Stomach smooth muscle (tissue), 2 donors: ENCODE measurements at regions not wholly inside any gene's neighbourhood (a gene's known extent, or its start where the extent isn't known, plus 50 kb on each side); places are given as distances from the start of the nearest gene placed in this dataset.
"Not testable (repeated sequence)": the region's sequence is repeated elsewhere in the genome, so short reads cannot be mapped to it uniquely, and the experiment has no call there.

Source experiments
- H3K27ac ChIP-seq: one replicate; pipeline ENCODE4 v1.7.0; 2013; ENCODE audit warnings: mild to moderate bottlenecking, low read length, inconsistent platforms
- H3K27me3 ChIP-seq, 2 donors: one replicate each; pipeline ENCODE4 v1.7.0; 2013; ENCODE audit warnings: low read length in 2 of 2; ENCODE audit not compliant: insufficient read depth in 2 of 2, control insufficient read depth in 1 of 2
- H3K36me3 ChIP-seq, 2 donors: one replicate each; pipeline ENCODE4 v1.7.0; 2013; ENCODE audit warnings: low read length in 2 of 2; ENCODE audit not compliant: control insufficient read depth in 2 of 2, insufficient read depth in 2 of 2
- H3K4me1 ChIP-seq: one replicate; pipeline ENCODE4 v1.7.0; 2013; ENCODE audit warnings: low read length; ENCODE audit not compliant: control insufficient read depth, insufficient read depth
- H3K4me3 ChIP-seq, 2 donors: one replicate each; pipeline ENCODE4 v1.7.0; 2013; ENCODE audit warnings: low read length in 2 of 2
- H3K9ac ChIP-seq, 2 donors: one replicate each; pipeline ENCODE4 v1.7.0; 2013; ENCODE audit warnings: low read length in 2 of 2, mild to moderate bottlenecking in 1 of 2
- H3K9me3 ChIP-seq, 2 donors: one replicate each; pipeline ENCODE4 v1.7.0; 2013; ENCODE audit warnings: low read length in 2 of 2; ENCODE audit not compliant: control insufficient read depth in 2 of 2
- donor health status: healthy.
- donor health status: Pancreatic carcinoma.

DNA sequence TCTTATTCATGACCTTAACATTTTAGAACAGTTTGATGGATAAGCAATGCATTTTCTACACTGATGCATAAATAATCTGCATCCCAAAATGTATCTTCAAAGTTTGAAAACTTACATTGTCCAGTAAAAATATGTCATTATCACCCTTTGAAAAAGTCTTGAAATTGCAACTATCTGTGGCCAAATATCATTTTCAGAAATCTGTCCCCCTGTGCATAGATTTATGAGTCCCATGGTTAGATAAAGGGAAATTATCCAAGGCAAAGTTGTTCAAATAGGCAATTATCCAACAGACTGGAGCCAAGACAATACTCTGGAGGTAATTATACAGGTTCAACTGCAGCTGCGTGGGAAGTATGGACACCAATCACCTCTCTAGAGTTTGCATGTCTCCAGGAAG, 182.5 kb upstream of the INTU start:
- H3K27me3 ChIP-seq = no peaks in the 10 kb centered on the region
- no peak overlapping the region for H3K9ac ChIP-seq
- H3K4me1 ChIP-seq = no peaks in the 10 kb centered on the region
- H3K4me3 ChIP-seq = no peak overlapping the region
- H3K36me3 ChIP-seq = no peaks in the 10 kb centered on the region
- peaks cover 0 to under 1% of the 10 kb centered on the region in 2 donors for H3K9me3 ChIP-seq
- no peak overlapping the region for H3K27ac ChIP-seq

DNA sequence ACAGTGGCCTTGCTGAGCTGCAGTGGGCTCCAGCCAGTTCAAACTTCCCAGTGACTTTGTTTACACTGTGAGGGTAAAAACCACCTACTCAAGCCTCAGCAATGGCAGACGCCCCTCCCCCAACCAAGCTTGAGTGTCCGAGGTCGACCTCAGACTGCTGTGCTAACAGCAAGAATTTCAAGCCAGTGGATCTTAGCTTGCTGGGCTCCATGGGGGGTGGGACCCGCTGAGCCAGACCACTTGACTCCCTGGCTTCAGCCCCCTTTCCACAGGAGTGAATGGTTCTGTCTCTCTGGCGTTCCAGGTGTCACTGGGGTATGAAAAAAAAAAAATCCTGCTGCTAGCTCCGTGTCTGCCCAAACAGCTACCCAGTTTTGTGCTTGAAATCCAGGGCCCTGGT, 168.9 kb upstream of the INTU start:
- no peaks in the 10 kb centered on the region for H3K27me3 ChIP-seq
- H3K9ac ChIP-seq = no peak overlapping the region
- H3K27ac ChIP-seq = no peak overlapping the region
- H3K36me3 ChIP-seq = no peaks in the 10 kb centered on the region
- H3K4me3 ChIP-seq = no peak overlapping the region
- H3K9me3 ChIP-seq = no peaks in the 10 kb centered on the region
- no peaks in the 10 kb centered on the region for H3K4me1 ChIP-seq

- H3K9ac ChIP-seq = no peak overlapping the region
- H3K9me3 ChIP-seq = no peaks in the 10 kb centered on the region
- no peaks in the 10 kb centered on the region for H3K4me1 ChIP-seq
- H3K4me3 ChIP-seq = no peak overlapping the region
- H3K36me3 ChIP-seq = no peaks in the 10 kb centered on the region
- no peaks in the 10 kb centered on the region for H3K27me3 ChIP-seq
- H3K27ac ChIP-seq = no peak overlapping the region
Observed at GRCh38 chr4:127469542-127469941, 163.2 kb upstream of the INTU start.

DNA sequence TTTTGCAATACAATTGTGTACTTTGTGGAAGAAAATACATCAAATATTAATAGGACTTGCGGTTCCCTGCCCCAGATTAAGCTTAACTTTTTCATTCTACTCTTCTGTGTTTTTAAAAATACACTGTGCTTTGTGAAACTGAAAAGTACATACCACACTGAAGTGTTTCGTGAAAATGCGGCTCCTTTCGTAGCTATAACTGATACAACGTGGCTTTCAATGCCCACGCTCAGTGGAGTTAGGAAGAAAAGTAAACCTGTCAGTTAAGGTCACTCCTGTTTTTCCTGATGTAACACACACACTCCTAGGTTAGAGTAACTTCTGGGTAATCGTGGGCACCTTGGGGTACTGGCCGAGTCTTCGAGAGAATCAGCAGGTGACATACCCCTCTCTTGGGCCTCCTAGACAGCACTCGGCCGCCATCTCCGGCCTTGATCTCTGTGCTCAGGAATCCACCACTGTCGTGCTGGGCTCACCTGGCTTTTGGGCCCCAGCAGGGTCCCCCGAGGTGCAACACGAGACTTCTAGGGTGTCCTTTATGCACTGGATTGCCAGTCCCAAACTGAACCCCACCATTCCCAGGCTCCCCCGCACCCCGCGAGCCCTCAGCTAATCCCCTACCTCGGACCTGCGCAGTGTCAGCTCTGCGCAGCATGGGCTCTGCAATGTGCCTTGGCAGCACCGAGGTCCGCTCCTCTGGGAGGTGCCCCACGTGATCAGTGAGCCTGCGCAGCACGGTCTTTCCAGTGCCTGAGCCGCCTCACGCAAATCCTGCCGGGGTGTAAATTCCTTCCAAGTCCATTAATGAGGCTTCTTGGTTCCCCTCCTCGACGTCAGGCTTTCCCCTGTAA, 162.6 kb upstream of the INTU start:
- H3K27ac ChIP-seq = no peak overlapping the region
- no peak overlapping the region for H3K9ac ChIP-seq
- H3K4me1 ChIP-seq = no peaks in the 10 kb centered on the region
- H3K9me3 ChIP-seq = no peaks in the 10 kb centered on the region
- H3K4me3 ChIP-seq = no peak overlapping the region
- H3K27me3 ChIP-seq = no peaks in the 10 kb centered on the region
- no peaks in the 10 kb centered on the region for H3K36me3 ChIP-seq

DNA sequence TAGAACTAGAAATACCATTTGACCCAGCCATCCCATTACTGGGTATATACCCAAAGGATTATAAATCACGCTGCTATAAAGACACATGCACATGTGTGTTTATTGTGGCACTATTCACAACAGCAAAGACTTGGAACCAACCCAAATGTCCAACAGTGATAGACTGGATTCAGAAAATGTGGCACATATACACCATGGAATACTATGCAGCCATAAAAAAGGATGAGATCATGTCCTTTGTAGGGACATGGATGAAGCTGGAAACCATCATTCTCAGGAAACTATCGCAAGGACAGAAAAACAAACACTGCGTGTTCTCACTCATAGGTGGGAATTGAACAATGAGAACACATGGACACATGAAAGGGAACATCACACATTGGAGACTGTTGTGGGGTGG, 154.5 kb upstream of the INTU start:
- H3K9ac ChIP-seq, H3K4me3 ChIP-seq, H3K4me1 ChIP-seq, H3K27me3 ChIP-seq, H3K36me3 ChIP-seq, H3K9me3 ChIP-seq, H3K27ac ChIP-seq: not testable (repeated sequence)

DNA sequence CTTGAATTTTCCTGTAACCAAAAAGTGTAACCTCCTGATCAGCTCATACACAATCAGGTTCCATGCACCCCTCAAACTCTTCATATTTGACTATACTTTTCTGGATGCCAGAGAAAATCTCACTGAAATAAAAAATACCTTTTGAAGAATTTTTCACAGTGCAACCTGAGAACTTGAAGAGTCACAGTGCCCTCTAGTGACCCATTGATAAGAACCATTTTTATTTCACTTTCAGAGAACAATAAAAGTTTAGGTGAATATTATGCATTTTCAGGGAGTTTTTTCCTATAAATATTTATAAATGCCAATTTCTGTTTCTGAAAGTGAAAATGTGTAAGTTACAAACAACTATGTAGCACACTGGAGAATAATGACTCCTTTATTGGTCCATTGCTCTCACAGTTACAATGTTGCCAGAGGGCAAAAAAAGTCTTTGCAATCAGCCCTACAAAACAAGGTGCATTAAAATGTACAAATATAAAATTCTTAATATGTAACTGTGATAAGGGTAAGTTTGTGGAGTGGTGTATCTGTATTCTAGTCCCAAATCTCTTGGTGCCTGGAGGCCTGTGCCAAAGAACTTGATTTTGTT, 153.6 kb upstream of the INTU start:
- H3K36me3 ChIP-seq = no peaks in the 10 kb centered on the region
- H3K9ac ChIP-seq = no peak overlapping the region
- no peaks in the 10 kb centered on the region for H3K27me3 ChIP-seq
- no peaks in the 10 kb centered on the region for H3K9me3 ChIP-seq
- H3K4me3 ChIP-seq = no peak overlapping the region
- no peaks in the 10 kb centered on the region for H3K4me1 ChIP-seq
- H3K27ac ChIP-seq = no peak overlapping the region

- Histone ChIP-seq H3K36me3 (no peaks in the 10 kb centered on the region), H3K27ac (no peak overlapping the region), H3K9me3 (no peaks in the 10 kb centered on the region), H3K9ac (no peak overlapping the region), H3K27me3 (no peaks in the 10 kb centered on the region), H3K4me1 (no peaks in the 10 kb centered on the region), H3K4me3 (no peak overlapping the region)
Observed at GRCh38 chr4:127482049-127482448, 150.7 kb upstream of the INTU start.

- Histone ChIP-seq H3K36me3 (no peaks in the 10 kb centered on the region), H3K4me1 (no peaks in the 10 kb centered on the region), H3K4me3 (no peak overlapping the region), H3K27me3 (no peaks in the 10 kb centered on the region), H3K9ac (no peak overlapping the region), H3K27ac (no peak overlapping the region), H3K9me3 (no peaks in the 10 kb centered on the region)
Observed at GRCh38 chr4:127484117-127484516, 148.6 kb upstream of the INTU start.

- H3K27me3 ChIP-seq = no peaks in the 10 kb centered on the region
- no peak overlapping the region for H3K9ac ChIP-seq
- H3K4me1 ChIP-seq = no peaks in the 10 kb centered on the region
- no peak overlapping the region for H3K4me3 ChIP-seq
- no peak overlapping the region for H3K27ac ChIP-seq
- no peaks in the 10 kb centered on the region for H3K9me3 ChIP-seq
- H3K36me3 ChIP-seq = no peaks in the 10 kb centered on the region
Observed at GRCh38 chr4:127486248-127486647, 146.5 kb upstream of the INTU start.

DNA sequence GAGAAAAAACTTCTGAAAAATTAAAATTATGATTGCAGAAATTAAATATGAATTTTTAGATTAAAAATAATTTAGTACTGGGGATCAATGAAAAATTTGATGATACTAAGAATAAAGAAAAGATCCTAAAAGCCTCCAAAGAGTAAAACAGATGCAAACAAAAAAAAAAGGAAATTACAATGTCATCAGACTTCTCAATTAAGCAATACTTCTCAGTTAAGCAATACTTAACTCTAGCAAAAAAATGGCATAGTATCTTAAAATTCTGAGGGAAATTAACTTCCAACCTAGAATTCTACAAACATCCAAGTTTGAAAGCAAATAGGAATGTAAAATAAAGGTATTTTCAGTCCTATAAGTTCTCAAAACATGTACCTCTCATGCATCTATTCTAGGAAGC, 141.2 kb upstream of the INTU start:
- Histone ChIP-seq H3K4me1 (no peaks in the 10 kb centered on the region), H3K4me3 (no peak overlapping the region), H3K36me3 (no peaks in the 10 kb centered on the region), H3K27me3 (no peaks in the 10 kb centered on the region), H3K27ac (no peak overlapping the region), H3K9ac (no peak overlapping the region), H3K9me3 (no peaks in the 10 kb centered on the region)

DNA sequence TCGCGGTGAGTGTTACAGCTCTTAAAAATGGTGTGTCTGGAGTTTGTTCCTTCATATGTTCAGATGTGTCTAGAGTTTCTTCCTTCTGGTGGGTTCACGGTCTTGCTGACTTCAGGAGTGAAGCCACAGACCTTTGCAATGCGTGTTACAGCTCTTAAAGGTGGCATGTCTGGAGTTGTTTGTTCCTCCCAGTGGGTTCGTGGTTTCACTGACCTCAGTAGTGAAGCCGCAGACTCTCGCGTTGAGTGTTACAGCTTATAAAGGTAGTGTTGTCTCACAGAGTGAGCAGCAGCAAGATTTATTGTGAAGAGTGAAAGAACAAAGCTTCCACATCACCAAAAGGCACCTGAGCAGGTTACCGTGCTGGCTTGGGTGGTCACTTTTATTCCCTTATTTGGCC, 135.9 kb upstream of the INTU start:
- H3K27me3 ChIP-seq, H3K4me3 ChIP-seq, H3K9ac ChIP-seq, H3K36me3 ChIP-seq, H3K4me1 ChIP-seq, H3K27ac ChIP-seq, H3K9me3 ChIP-seq: not testable (repeated sequence)
